ENCODE measurements at regions not wholly inside any gene's neighbourhood (a gene's known extent, or its start where the extent isn't known, plus 50 kb on each side); places are given as distances from the start of the nearest gene placed in this dataset.

DNA sequence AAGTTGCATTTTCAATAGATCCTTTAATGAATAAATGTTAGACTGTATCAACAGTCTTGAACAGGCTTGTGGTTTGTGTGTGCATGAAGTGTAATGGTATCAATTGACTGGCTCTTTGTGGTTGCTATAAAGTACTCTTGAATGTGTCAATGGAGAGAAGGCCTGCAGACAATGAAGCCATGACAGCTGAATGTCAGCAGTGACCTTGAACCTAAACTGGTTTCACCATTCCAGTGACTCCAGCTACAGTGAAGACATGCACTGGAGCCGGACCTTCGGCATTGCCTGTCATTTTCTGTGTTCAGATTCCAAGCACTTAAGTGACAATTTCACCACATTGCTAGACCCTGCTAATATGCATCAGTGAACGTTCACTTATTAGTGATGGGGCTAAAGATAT is 276.0 kb upstream of the TMEM161B start:
- H3K27me3 Mint-ChIP-seq (ENCODE audit: insufficient read depth, low read depth, poor library complexity) = peaks cover 2% of the 10 kb centered on the region
- no peak overlapping the region for H3K27ac ChIP-seq (ENCODE audit: low read depth)
- H3K4me3 ChIP-seq = no peak overlapping the region
- no peaks in the 10 kb centered on the region for H3K36me3 Mint-ChIP-seq (ENCODE audit: low read depth)
- H3K9me2 ChIP-seq (ENCODE audit: insufficient read depth) = no peaks in the 10 kb centered on the region
- H3K27me3 ChIP-seq (ENCODE audit: insufficient read depth) = no peaks in the 10 kb centered on the region
- H3K4me1 Mint-ChIP-seq = peaks cover 14% of the 10 kb centered on the region; the same call in 2 of the 3 replicates
- H3K36me3 ChIP-seq (ENCODE audit: insufficient read depth) = no peaks in the 10 kb centered on the region
- TF ChIP-seq, protein P1, sequence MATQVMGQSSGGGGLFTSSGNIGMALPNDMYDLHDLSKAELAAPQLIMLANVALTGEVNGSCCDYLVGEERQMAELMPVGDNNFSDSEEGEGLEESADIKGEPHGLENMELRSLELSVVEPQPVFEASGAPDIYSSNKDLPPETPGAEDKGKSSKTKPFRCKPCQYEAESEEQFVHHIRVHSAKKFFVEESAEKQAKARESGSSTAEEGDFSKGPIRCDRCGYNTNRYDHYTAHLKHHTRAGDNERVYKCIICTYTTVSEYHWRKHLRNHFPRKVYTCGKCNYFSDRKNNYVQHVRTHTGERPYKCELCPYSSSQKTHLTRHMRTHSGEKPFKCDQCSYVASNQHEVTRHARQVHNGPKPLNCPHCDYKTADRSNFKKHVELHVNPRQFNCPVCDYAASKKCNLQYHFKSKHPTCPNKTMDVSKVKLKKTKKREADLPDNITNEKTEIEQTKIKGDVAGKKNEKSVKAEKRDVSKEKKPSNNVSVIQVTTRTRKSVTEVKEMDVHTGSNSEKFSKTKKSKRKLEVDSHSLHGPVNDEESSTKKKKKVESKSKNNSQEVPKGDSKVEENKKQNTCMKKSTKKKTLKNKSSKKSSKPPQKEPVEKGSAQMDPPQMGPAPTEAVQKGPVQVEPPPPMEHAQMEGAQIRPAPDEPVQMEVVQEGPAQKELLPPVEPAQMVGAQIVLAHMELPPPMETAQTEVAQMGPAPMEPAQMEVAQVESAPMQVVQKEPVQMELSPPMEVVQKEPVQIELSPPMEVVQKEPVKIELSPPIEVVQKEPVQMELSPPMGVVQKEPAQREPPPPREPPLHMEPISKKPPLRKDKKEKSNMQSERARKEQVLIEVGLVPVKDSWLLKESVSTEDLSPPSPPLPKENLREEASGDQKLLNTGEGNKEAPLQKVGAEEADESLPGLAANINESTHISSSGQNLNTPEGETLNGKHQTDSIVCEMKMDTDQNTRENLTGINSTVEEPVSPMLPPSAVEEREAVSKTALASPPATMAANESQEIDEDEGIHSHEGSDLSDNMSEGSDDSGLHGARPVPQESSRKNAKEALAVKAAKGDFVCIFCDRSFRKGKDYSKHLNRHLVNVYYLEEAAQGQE (IDR thresholded peaks at IDR 0.05; ENCODE audit: unreplicated experiment) = no peak
- TF ChIP-seq NANOG (IDR thresholded peaks at IDR 0.05; ENCODE audit: borderline replicate concordance) = no peak
- TF ChIP-seq, protein P2, sequence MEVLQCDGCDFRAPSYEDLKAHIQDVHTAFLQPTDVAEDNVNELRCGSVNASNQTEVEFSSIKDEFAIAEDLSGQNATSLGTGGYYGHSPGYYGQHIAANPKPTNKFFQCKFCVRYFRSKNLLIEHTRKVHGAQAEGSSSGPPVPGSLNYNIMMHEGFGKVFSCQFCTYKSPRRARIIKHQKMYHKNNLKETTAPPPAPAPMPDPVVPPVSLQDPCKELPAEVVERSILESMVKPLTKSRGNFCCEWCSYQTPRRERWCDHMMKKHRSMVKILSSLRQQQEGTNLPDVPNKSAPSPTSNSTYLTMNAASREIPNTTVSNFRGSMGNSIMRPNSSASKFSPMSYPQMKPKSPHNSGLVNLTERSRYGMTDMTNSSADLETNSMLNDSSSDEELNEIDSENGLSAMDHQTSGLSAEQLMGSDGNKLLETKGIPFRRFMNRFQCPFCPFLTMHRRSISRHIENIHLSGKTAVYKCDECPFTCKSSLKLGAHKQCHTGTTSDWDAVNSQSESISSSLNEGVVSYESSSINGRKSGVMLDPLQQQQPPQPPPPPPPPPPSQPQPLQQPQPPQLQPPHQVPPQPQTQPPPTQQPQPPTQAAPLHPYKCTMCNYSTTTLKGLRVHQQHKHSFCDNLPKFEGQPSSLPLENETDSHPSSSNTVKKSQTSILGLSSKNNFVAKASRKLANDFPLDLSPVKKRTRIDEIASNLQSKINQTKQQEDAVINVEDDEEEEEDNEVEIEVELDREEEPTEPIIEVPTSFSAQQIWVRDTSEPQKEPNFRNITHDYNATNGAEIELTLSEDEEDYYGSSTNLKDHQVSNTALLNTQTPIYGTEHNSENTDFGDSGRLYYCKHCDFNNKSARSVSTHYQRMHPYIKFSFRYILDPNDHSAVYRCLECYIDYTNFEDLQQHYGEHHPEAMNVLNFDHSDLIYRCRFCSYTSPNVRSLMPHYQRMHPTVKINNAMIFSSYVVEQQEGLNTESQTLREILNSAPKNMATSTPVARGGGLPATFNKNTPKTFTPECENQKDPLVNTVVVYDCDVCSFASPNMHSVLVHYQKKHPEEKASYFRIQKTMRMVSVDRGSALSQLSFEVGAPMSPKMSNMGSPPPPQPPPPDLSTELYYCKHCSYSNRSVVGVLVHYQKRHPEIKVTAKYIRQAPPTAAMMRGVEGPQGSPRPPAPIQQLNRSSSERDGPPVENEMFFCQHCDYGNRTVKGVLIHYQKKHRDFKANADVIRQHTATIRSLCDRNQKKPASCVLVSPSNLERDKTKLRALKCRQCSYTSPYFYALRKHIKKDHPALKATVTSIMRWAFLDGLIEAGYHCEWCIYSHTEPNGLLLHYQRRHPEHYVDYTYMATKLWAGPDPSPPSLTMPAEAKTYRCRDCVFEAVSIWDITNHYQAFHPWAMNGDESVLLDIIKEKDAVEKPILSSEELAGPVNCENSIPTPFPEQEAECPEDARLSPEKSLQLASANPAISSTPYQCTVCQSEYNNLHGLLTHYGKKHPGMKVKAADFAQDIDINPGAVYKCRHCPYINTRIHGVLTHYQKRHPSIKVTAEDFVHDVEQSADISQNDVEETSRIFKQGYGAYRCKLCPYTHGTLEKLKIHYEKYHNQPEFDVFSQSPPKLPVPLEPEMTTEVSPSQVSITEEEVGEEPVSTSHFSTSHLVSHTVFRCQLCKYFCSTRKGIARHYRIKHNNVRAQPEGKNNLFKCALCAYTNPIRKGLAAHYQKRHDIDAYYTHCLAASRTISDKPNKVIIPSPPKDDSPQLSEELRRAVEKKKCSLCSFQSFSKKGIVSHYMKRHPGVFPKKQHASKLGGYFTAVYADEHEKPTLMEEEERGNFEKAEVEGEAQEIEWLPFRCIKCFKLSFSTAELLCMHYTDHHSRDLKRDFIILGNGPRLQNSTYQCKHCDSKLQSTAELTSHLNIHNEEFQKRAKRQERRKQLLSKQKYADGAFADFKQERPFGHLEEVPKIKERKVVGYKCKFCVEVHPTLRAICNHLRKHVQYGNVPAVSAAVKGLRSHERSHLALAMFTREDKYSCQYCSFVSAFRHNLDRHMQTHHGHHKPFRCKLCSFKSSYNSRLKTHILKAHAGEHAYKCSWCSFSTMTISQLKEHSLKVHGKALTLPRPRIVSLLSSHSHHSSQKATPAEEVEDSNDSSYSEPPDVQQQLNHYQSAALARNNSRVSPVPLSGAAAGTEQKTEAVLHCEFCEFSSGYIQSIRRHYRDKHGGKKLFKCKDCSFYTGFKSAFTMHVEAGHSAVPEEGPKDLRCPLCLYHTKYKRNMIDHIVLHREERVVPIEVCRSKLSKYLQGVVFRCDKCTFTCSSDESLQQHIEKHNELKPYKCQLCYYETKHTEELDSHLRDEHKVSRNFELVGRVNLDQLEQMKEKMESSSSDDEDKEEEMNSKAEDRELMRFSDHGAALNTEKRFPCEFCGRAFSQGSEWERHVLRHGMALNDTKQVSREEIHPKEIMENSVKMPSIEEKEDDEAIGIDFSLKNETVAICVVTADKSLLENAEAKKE (CRISPR knock-in tag; IDR thresholded peaks at IDR 0.05) = no peak
- TF ChIP-seq, protein P3, sequence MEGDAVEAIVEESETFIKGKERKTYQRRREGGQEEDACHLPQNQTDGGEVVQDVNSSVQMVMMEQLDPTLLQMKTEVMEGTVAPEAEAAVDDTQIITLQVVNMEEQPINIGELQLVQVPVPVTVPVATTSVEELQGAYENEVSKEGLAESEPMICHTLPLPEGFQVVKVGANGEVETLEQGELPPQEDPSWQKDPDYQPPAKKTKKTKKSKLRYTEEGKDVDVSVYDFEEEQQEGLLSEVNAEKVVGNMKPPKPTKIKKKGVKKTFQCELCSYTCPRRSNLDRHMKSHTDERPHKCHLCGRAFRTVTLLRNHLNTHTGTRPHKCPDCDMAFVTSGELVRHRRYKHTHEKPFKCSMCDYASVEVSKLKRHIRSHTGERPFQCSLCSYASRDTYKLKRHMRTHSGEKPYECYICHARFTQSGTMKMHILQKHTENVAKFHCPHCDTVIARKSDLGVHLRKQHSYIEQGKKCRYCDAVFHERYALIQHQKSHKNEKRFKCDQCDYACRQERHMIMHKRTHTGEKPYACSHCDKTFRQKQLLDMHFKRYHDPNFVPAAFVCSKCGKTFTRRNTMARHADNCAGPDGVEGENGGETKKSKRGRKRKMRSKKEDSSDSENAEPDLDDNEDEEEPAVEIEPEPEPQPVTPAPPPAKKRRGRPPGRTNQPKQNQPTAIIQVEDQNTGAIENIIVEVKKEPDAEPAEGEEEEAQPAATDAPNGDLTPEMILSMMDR (conservative IDR thresholded peaks at IDR 0.05; ENCODE audit: low read depth in 2 of 2) = no peak
- no peak for TF ChIP-seq ZNF114 (CRISPR knock-in tag; IDR thresholded peaks at IDR 0.05)
- no peak for TF ChIP-seq EZH2phosphoT487 (IDR thresholded peaks at IDR 0.05; ENCODE audit: unreplicated experiment)
- no peak for TF ChIP-seq EZH2 (IDR thresholded peaks at IDR 0.05; ENCODE audit: low read depth, unreplicated experiment)
- TF ChIP-seq, protein P4, sequence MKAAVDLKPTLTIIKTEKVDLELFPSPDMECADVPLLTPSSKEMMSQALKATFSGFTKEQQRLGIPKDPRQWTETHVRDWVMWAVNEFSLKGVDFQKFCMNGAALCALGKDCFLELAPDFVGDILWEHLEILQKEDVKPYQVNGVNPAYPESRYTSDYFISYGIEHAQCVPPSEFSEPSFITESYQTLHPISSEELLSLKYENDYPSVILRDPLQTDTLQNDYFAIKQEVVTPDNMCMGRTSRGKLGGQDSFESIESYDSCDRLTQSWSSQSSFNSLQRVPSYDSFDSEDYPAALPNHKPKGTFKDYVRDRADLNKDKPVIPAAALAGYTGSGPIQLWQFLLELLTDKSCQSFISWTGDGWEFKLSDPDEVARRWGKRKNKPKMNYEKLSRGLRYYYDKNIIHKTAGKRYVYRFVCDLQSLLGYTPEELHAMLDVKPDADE (IDR thresholded peaks at IDR 0.05) = no peak
- TF ChIP-seq STAT1 (IDR thresholded peaks at IDR 0.05; ENCODE audit: unreplicated experiment) = no peak
- no peak for TF ChIP-seq POLR2AphosphoS5 (IDR thresholded peaks at IDR 0.05; ENCODE audit: low read depth)
- TF ChIP-seq JUNB (IDR thresholded peaks at IDR 0.05; ENCODE audit: unreplicated experiment) = no peak
- no peak for TF ChIP-seq CREB1 (CRISPR knock-in tag; IDR thresholded peaks at IDR 0.05; ENCODE audit: low read depth)
- TF ChIP-seq ZNF331 (CRISPR knock-in tag; IDR thresholded peaks at IDR 0.05; ENCODE audit: low read depth) = no peak
- H3K4me1 ChIP-seq (ENCODE audit: insufficient read depth) = peaks cover 10% of the 10 kb centered on the region
- ATAC-seq = no peak
- no peaks in the 10 kb centered on the region for H3K79me2 ChIP-seq (replicated peaks; ENCODE audit: insufficient read depth)
- no peak overlapping the region for H3K27ac Mint-ChIP-seq
- no peaks in the 10 kb centered on the region for H4K20me1 ChIP-seq (replicated peaks; ENCODE audit: insufficient read depth)
- H3K4me2 ChIP-seq = no peak overlapping the region
- no peak for DNase-seq (ENCODE audit: low spot score)
- H3K4me3 Mint-ChIP-seq = no peak overlapping the region
- H2AFZ ChIP-seq = no peak overlapping the region
- H3F3A ChIP-seq (replicated peaks; ENCODE audit: low read depth) = no peaks in the 10 kb centered on the region
- no peaks in the 10 kb centered on the region for H3K9me3 Mint-ChIP-seq

Data from GM23338 (cell line).